ENCODE measurements at regions not wholly inside any gene's neighbourhood (a gene's known extent, or its start where the extent isn't known, plus 50 kb on each side); places are given as distances from the start of the nearest gene placed in this dataset.

DNA sequence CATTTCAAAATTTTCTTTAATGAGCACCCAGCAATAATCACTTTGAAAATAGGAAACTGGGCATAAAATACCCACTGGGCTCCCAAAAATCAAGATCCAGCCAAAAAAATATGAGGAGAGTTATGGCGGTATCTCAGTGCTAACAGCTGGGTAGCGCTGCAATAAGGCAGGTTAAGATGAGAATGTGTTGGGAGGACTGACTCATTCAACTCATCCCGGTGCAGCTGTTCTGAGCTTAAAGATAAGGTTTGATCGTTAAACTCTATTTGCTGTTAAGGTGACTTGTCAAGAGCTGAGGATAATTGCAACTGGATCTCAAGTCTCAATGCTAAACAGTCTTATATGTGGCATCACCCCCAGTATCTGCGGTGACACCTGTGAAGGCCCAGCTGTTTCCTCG is 507.7 kb downstream of the EPM2A start:
- DNase-seq, result no peak

DNA sequence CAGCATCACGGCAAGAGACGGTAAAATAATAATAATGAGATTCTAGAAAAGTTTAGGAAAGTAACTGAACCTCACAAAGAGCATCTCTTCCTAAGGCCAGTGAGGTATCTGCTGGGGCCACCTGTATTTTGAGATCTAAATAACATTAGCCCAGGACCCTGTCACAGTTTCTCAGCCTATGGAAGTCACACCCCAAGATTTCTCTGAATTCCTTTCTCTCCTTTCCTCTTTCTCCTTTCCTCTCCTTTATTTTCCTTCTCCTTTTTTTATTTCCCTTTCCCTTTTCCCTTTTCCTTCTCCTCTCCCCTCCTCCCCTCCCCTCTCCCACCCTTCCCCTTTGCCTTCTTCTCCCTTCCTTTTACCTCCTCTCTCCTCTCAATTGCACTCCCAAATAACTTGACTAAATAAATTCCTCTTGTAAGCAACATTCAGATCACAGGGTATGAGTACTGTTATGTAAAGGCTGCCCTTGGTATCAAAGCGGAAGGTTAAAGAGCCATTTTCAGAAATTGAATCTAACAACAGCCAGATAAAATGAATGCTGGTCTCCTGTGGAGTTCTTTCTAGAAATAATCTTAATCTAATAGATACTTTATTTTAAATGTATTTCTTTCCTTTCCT is 506.2 kb downstream of the EPM2A start:
- no peak for DNase-seq

DNA sequence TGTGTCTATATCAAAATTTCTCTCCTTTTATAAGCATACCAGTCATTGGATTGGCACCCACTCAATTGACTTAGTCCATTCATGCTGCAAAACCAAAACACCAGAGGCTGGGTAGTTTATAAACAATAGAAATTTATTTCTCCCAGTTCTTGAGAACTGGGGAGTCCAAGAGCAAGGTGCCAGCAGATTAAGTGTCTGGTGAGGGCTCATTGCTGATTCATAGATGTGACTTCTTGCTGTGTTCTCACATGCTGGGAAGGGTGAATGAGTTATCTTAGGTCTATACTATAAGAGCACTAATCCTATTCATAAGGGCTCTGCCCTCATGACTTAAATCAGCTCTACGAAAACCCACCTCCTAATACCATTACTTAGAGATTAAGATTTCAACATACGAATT is 501.4 kb downstream of the EPM2A start:
- DNase-seq, result no peak

DNA sequence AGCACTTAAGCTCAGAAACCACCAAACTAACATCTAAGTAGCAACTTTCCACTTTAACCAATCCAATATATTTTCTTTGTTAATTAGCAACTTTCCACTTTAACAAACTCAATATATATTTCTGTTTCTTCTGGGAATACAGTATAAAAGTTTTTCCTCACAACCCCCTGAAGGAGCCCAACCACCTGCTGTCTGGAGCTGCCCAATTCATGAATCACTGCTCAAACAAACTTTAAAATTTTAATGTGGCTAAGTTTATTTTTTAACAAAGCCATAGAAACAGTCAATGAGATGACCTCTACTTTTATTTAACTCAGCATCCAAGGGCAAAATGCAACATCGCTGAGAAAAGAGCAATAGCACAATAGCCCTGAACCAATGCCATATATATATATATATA is 500.1 kb downstream of the EPM2A start:
- DNase-seq, result no peak

DNA sequence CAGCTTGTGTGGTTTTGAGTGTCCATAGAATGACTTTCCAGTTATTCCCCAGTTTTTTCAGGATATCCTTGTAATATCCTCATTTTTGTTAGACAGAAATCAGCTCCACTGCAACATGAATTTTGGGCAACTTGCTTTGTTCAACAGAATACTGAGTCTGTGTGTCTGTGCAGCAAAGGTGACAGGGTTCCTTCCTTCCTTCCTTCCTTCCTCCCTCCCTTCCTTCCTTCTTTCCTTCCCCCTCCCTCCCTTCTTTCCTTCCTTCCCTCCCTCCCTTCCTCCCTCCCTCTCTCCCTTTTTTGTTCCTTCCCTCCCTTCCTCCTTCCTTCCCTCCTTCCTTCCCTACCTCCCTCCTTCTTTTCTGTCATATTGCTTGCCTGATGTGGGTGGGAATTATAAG is 496.5 kb downstream of the EPM2A start:
- no peak for DNase-seq

DNA sequence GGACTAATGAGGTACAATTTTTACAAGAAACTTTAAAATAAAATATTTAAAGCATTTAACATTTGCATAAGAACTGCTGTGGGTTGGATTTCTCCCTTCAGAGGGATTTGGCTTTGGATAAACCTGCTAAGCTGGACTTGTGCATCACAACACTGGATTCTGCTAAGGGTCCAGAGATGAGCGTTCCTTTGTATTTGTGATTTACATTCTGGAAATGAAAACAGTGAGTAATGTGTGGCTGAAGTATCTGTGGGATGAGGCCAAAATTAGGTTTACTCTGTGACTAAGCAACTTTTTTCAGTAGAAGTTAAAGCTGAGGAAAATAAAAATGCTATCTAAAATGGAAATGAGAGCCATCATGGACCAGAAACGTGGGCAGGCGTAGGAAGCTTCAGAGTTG is 494.3 kb downstream of the EPM2A start:
- no peak for DNase-seq

DNA sequence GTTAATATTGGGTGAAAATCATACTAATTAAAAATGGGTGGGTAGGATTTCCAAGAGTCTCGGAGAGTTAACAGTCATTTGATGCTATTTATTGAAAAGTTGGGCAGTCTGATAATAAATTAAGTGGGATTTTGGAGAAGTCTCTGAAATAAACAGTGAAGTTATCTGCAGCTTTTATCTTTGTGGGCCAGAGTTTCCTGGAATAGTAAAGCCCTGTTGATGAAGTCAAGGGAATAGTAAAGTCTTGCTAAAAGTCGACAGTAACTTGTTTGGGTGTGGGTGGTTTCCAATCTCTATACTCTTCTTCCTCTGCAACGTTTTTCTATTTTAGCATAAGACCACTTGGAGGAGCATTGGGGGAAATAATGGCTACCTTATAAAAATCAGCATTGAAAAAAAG is 493.6 kb downstream of the EPM2A start:
- DNase-seq, result no peak

DNA sequence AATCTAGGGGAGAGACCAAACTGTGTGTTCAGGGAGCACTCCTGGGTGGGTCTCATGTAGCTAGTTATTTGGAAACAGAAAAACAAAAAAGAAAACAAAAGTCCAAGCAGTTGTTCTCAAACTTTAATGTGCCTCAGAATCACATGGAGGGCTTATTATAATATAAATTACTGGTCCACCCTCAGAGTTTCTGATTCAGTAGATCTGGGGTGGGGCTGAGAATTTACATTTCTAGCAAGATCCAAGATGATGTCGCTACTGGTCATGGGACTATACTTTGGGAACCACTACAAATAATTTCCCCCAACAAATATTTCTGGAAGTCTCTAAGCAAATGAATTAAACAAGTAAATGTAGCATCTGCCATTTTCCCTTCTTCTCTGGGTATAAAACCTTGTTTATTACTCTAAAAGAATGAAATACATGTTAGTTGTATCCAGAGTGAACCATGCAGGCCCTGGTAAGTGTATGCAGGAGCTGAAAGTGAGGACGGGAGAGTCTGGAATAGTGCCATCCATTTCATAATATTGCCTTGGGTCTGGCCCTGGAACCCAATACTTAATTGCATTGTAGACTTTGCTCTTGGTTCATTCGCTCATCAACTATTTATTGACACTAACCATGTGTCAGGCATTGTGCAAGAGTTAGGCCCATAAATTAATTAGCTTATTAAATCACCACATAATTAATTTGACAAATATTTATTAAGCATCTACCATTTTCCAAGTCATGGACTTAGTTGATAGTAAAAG is 490.8 kb downstream of the EPM2A start:
- no peak for DNase-seq

DNA sequence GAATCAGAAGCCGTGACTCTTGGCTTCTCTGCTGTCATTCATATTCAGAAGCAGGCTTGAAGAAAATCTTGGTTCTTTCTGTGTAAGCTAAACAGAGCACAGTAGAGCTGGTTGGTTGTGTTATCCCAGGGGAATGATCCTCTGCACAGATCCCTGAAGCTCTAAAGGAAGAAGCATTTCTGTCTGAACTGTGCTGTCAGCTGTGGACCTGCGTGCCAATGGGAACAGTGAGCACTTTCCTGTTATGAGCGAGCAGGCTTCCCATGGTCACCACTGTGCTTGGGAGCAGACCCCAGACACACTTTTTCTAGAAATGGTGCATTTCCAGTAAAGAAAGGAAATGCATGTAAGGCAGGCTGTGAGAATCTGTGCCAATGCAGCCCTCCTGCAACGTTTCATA is 490.2 kb downstream of the EPM2A start:
- DNase-seq, result no peak

DNA sequence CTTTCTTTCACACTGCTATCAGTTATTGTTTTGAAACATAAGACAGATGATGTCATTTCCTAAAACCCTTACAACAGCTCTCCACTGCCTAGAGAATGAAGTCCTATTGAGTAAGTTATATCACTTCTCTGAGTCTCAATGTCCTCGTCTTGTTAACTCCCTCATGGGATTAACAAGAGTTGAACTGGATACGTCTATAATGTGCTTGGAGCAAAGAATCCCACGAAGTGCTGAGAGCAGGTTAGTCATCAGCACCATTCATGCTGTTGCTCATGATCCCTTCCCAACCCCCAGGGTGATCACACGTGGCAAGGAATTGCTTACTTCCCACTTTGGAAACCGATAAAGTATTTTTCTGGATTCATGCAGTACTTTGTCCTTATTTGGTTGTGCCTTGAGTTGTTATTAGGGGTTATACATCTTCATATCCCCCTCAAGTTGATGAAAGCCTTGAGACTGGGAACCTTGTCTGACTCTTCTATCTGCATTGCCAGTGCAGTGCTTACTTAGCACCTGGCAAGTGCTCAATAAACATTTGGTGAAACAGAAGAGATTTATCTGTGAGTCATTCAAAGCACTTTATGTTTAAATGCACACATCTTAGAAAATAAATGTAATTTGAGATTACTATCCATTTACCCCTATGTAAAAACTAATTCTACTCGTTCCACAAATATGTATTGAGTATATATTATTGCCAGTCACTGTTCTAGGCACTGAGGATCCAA is 487.5 kb downstream of the EPM2A start:
- DNase-seq, result no peak

DNA sequence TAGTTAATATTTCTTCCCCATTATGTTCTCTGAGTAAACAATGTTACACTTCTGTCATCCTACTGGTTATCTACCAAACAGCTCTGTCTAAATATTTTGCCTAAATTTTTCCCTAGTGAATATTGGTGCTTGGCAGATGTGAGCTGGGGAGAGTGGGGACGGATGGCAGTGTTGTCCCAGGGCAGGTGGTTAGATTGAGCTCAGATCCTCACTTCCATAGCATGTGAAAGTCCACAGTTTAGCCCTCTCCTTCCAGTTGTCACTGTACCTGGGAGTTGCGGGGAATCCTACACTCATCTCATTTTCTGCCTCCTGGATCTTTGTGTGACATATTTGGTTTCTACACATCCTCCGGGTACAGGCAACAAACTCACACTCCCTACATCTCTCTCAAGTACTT is 484.9 kb downstream of the EPM2A start:
- DNase-seq, result no peak

DNA sequence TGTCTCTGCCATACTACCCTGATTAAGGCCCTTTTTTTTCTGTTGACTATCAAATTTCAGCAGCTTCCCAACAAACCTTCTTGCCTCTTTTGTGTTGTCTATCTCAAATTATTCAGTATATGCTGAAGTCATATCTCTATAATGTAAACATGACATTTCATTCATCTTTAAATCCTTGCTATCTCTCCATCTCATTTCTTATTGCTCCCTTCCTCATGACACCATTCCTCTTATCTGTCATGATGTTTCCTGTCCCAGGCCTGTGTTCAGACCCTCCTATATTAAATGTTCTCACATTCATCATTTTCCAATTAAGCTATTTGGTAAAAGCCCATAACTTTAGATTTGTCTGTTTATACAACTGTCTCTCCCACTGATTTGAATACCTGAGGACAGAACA is 482.6 kb downstream of the EPM2A start:
- DNase-seq, result no peak

DNA sequence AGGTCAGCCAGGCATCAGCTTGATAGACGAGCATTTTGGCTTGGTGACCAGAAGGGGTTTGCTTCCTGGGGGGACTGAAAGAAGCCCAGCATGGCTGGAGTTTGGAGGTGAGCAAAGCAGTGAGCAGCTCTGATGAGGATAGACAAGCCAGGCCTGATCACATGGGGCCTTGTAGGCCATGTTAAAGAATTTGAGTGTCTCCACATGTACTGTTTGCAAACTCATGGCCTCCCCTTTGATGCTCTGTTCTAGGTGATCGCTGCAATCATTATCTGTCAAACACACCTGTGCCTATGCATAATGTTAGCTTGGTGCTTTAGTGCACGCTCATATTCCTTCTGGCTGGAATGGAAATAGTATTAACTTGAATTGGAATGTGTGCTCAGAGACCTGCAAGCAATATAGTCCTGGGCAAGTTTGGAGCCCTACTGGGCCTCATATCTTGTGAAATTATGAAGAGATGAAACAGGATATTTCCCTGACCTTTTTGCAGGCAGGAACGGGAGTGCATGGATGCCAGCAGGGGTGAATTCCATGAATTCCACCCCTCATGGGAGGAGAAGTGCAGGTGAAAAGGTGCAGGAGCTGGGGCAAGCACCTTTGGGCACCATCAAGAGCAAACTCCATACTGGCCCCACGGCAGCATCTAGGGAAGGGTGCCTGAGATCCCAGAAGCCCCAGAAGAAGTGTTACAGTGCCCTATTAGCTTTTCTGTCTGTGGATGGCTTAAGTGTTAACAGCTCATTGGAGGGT is 480.5 kb downstream of the EPM2A start:
- DNase-seq, result no peak

DNA sequence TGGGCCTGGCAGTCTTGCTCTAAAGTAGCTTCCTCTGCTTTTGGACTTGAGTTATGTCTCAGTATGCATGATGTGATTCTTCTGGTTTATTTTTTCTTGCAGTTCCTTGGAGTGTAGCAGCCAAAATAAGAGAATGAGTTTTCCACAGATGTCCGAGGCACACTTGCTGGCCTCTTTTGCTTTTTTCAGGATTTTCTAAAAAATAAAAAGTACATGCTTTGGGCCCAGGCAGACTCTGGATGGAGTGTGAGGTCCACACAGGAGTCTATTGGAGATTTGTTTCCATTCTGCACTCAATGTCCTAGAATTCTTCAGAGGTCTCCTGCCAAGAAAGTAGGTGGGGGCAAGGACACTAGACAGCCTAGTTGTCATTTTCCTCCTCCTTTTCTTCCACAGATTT is 477.6 kb downstream of the EPM2A start:
- no peak for DNase-seq

DNA sequence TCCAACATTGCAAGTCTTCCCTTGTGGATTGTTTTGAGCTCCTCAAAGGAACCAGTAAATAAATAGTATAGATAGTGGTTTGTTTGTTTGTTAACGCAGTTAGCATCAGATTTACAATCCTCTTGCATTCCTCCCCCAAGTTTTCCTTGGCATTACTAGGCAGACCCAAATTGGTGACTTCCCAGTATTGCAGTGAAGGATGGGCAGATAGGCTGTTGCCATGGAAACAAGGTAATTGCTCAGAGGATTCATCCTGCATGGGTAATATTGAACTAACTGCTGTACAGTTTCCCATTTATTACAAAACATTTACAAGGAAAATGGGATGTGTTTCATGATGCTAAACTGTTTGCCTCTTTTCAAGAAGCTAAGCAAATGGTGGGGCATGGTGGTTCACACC is 477.2 kb downstream of the EPM2A start:
- DNase-seq, result no peak

DNA sequence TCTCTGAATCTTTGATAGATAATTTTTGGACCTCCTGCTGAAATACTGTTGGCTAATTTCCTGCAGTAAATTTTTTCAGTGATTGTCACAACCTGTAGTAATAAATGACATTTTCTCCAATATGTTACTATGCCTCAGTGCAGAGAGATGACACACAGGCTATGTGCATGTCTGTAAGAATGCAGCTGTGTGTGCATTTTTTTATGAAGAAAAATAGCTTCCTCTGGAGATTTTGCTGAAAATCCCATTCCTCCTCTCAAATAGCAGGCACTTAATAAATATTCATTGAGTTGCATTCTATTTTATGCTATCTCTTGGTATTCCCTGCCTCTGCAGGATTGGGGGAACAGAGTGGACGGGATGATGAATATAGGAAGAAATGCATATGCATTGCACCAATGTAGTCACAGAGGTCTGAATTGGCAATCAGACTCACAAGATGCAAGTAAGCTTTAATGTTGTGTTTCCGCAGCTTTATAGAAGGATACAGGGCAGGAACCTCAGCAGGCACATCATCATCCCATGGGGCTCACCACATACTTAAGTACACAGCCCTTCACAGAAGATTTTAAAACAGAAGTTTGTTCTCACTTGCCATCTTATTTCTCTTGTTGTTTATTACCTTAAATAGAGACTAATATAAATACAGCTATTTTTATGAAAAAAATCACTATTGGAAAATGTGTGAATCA is 474.7 kb downstream of the EPM2A start:
- DNase-seq, result no peak

DNA sequence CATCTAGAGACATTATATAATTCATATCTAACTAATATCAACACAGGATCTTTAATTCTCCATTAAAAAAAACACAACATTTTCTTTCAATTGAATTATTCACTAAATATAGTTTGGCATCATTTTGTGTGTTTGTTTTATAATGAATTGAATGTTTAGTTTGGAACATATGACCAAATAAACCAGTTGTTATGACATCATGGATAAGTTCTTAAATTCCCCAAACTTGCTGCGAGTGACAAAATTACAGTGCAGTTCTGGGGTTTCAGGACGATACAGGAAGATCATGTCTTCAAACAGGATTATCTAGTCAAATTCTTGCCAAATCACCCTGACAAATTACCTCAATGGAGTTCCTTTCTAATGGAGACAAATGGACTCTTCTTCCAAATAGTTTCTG is 473.6 kb downstream of the EPM2A start:
- DNase-seq, result no peak

DNA sequence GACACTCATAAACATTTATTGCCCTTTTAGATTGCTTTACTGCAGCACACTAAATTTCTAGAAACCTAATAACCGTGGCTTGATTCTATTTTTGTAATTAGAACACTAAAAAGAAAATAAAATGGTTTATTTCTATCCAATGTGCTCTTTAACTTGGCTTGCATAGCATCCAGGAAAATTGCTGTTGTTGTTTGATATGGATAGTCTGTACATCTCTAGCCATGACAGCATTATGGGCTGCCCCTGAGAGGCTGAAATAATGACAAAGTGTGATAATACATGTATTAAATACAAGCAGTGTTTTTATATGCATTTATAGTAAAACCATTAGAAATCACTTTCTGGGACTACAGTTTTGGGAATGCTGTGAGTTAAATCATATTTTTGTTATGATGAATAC is 472.5 kb downstream of the EPM2A start:
- no peak for DNase-seq

DNA sequence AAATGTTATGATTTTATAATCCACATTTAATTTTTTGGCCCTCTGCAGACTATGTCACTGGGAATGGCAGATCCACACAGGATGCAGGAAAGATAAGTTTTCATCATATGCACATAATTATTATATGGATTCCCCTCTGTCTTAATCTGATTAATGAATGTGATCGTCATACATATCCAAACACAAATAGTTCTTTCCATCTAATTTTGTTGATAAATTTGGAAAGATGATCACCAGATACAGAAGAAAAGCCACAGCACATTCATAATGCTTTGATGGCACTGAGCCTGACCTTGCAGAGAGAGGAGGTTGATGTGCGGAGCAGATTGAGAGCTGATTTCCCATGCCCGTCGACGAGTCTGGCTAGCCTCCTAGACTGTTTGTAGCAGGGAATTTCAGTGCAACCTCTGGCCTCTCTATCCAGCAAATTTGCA is 471.5 kb downstream of the EPM2A start:
- DNase-seq, result no peak

DNA sequence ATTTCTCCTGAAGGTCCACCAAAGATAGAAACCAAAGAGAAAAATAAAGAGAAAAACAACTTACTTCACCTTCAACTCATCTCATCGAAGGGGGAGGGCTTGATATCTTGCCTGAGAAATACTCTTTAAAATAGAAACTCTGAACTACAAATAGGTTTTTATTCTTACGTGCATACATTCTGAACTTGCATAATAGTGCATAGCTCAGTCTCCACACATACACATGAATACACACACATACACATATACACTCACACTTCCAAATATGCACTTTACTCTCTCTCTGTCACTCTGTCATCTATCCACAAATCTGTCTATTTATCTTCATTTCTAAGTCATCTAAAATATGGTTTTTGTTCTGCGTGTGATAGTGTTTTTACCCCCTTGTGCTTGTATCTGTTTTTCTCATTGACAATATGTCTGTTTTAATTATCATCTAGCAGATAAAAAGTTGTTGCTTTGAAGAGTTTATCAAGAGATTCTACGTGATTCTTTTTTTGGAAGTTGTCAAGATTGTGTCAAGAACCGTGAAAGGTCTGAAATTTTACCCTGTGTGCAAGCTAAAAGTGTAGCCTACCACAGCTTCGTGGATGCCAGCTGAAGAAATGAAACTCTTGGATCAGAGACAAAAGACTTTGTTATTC is 468.8 kb downstream of the EPM2A start:
- DNase-seq, result no peak

DNA sequence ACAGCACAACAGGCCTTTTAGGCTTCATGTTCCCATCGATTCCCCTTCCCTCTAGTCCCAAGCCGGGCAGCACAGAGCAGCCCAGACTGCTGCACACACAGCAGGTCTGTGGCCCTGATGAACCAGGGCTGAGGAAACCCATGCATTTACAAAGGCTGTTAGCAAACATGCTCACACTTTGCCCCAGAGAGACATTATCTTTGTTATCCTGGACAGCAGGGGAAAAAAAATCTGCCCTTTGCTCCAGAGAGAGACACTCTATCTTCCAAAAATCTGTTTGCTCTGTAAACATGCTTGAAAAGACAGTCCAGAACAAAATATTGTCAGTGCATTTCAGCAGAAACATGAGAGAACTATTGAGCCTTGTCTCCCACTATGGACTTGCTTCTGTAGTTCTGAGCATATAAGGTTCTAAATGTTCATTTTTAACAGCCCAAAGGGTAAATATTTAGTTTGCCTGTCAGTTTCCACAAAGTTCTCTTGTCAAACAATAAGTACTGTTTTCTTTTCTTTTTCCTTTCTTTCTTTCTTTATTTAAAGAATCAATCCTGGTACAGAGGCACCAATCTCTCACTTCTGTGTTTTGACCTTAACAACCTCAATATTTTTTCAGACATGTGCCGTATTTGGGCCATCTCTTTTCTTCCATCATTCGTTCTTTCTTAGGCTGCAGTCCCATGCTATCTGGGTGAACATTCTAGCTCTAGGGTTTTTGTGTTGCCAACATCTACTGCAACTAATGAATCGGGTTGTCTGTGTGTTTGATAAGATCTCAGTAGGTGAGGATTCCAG is 468.0 kb downstream of the EPM2A start:
- no peak for DNase-seq

DNA sequence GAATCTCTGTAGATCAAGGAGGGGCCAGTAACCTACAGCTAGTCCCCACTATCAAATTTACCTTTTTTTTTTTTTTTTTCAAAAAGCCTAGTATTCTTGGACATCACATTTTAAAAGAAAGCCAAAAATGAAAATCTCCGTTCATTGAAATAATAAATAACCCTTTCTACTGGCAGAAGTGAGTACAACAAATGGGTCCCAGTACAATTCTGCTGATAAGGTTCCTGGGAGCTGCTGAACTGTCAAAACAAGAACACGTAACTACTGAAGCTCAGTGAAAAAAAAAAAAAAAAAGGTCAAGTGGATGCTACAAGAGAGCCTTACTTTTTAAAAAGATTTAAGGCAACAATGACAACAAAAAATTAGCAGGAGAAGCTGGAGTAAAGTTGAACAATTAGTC is 464.9 kb downstream of the EPM2A start:
- DNase-seq, result no peak

Measured in islet precursor cell (in vitro differentiated cells).